ENCODE measurements at regions not wholly inside any gene's neighbourhood (a gene's known extent, or its start where the extent isn't known, plus 50 kb on each side); places are given as distances from the start of the nearest gene placed in this dataset.
"Not testable (repeated sequence)": the region's sequence is repeated elsewhere in the genome, so short reads cannot be mapped to it uniquely, and the experiment has no call there.

DNA sequence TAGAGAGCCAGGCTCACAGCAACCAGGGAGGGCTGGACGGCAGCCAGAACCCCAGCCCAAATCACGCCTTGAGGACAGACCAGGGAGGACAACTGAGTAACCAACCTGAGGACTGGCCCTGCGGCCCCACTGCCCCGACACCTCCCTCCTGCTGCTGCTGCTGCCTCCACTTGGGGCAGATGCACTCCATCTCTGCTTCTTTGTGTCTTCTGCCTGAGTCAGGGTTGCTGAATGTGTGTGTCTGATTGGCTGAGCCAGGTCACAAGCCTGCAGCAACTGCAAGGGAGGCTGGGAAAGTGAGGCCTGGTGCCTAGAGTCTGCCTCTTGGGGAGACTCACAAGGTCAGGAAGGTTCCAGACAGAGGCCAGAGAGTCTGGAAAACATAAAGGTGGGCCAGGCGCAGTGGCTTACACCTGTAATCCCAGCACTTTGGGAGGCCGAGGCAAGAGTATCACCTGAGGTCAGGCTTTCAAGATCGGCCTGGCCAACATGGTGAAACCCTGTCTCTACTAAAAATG lies 83.4 kb downstream of the ZFP36L2 start:
- Histone ChIP-seq H3K27me3 (ENCODE audit: control insufficient read depth, insufficient read depth, low read length) (no peaks in the 10 kb centered on the region), H3K36me3 (ENCODE audit: control insufficient read depth, insufficient read depth, low read length) (no peaks in the 10 kb centered on the region), H3K9ac (no peak overlapping the region), H3K4me2 (ENCODE audit: low read length) (no peak overlapping the region), H3K4me1 (no peaks in the 10 kb centered on the region), H3K79me2 (no peaks in the 10 kb centered on the region), H3K4me3 (ENCODE audit: low read depth, low read length) (no peak overlapping the region), H3K9me3 (ENCODE audit: control insufficient read depth, low read length) (no peaks in the 10 kb centered on the region), H3K27ac (no peak overlapping the region), H2AFZ (no peak overlapping the region)
- TF ChIP-seq, protein P1, sequence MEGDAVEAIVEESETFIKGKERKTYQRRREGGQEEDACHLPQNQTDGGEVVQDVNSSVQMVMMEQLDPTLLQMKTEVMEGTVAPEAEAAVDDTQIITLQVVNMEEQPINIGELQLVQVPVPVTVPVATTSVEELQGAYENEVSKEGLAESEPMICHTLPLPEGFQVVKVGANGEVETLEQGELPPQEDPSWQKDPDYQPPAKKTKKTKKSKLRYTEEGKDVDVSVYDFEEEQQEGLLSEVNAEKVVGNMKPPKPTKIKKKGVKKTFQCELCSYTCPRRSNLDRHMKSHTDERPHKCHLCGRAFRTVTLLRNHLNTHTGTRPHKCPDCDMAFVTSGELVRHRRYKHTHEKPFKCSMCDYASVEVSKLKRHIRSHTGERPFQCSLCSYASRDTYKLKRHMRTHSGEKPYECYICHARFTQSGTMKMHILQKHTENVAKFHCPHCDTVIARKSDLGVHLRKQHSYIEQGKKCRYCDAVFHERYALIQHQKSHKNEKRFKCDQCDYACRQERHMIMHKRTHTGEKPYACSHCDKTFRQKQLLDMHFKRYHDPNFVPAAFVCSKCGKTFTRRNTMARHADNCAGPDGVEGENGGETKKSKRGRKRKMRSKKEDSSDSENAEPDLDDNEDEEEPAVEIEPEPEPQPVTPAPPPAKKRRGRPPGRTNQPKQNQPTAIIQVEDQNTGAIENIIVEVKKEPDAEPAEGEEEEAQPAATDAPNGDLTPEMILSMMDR (IDR thresholded peaks at IDR 0.05): no peak

DNA sequence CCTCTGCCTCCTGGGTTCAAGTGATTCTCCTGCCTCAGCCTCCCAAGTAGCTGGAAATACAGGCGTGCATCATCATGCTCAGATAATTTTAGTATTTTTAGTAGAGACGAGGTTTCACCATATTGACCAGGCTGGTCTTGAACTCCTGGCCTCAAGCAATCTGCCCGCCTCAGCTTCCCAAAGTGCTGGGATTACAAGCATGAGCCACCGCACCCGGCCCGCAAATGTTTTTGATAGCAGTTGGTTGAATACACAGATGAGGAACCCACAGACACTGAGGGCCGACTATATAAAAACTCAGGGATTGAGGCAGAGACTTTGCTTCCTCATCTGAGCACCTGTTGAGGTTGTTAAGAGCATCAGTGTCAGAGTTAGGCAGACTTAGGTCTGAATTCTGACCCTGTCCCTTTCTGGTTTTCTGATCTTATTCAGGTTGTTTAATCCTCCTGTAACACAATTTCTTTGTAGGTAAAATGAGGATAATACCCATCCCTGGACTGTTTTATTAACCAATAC lies 84.7 kb downstream of the ZFP36L2 start:
- not testable (repeated sequence) for H3K9ac ChIP-seq; H3K36me3 ChIP-seq (ENCODE audit: control insufficient read depth, insufficient read depth, low read length); H3K27ac ChIP-seq; H2AFZ ChIP-seq; H3K4me3 ChIP-seq (ENCODE audit: low read depth, low read length); H3K4me1 ChIP-seq; H3K4me2 ChIP-seq (ENCODE audit: low read length); H3K27me3 ChIP-seq (ENCODE audit: control insufficient read depth, insufficient read depth, low read length); H3K9me3 ChIP-seq (ENCODE audit: control insufficient read depth, low read length); H3K79me2 ChIP-seq

DNA sequence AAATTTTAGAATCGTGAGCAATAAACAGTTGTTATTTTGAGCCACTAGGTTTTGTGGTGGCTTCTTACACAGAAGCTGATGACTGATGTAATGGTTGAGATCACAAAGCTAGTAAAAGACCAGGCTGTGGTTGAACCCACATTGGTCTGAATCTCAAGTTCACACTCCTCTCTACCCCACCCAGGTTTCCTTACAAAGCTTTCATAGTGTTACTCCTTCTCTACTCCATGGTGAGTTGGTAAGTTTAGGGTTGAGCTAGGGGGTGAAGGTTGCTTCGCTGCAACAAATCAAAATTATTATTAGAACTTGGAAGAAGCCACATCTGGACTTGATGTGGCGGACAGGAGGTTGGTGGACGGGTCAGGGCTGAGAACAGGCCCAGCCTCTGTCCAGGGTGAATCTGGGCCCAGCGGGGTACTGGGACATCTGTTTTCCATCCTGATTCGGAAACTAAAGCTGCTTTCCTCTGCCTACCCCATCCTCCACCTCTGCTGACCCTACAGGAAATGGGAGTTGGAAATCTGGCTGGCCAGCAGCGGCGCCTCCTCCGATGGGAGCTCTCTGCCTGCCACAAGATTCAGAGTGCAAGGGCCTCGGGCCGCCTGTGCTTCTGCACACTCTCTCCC lies 86.3 kb downstream of the ZFP36L2 start:
- H3K4me3 ChIP-seq (ENCODE audit: low read depth, low read length): no peak overlapping the region
- no peaks in the 10 kb centered on the region for H3K36me3 ChIP-seq (ENCODE audit: control insufficient read depth, insufficient read depth, low read length)
- H3K4me2 ChIP-seq (ENCODE audit: low read length): no peak overlapping the region
- H3K9ac ChIP-seq: no peak overlapping the region
- H2AFZ ChIP-seq: no peak overlapping the region
- TF ChIP-seq, protein P1 (IDR thresholded peaks at IDR 0.05): no peak
- H3K27me3 ChIP-seq (ENCODE audit: control insufficient read depth, insufficient read depth, low read length): no peaks in the 10 kb centered on the region
- no peaks in the 10 kb centered on the region for H3K4me1 ChIP-seq
- H3K79me2 ChIP-seq: no peaks in the 10 kb centered on the region
- no peaks in the 10 kb centered on the region for H3K9me3 ChIP-seq (ENCODE audit: control insufficient read depth, low read length)
- H3K27ac ChIP-seq: no peak overlapping the region

DNA sequence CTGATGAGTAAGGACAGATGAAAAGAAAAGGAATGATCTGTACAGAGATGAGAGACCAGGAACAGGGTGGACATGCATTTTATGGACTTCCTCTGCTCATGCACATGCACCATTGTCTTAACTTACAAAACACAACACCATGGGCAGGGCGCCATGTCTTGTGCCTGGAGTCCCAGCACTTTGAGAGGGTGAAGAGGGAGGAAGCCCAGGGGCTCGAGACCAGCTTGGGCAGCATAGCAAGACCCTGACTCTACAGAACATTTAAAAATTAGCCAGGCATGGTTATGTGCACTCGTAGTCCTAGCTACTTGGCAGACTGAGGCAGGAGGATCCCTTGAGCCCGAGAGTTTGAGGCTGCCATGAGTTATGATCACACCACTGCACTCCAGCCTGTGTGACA lies 86.9 kb downstream of the ZFP36L2 start:
- H3K27me3 ChIP-seq (ENCODE audit: control insufficient read depth, insufficient read depth, low read length): no peaks in the 10 kb centered on the region
- H3K27ac ChIP-seq: no peak overlapping the region
- no peaks in the 10 kb centered on the region for H3K9me3 ChIP-seq (ENCODE audit: control insufficient read depth, low read length)
- no peak overlapping the region for H3K9ac ChIP-seq
- H2AFZ ChIP-seq: no peak overlapping the region
- no peaks in the 10 kb centered on the region for H3K79me2 ChIP-seq
- H3K36me3 ChIP-seq (ENCODE audit: control insufficient read depth, insufficient read depth, low read length): no peaks in the 10 kb centered on the region
- H3K4me3 ChIP-seq (ENCODE audit: low read depth, low read length): no peak overlapping the region
- no peaks in the 10 kb centered on the region for H3K4me1 ChIP-seq
- H3K4me2 ChIP-seq (ENCODE audit: low read length): no peak overlapping the region
- TF ChIP-seq, protein P1 (IDR thresholded peaks at IDR 0.05): no peak

DNA sequence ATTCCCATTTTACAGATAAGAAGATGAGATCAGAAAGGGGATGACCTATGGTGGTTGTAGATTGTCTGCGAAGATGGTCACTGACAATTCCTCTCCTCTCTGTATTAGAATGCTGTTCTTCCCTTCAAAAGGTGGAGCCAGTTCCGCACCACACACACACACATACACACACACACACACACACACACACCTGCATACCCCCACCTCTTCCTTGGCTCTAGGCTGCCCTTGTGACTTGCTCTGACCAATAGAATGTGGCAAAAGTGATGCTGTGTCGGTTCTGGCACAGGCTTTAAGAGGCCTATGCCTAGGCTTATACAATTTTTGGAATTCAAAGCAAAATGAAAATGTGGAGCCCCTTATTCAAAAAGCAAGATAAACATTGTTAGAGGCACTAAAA lies 88.0 kb downstream of the ZFP36L2 start:
- no peaks in the 10 kb centered on the region for H3K4me1 ChIP-seq

More for the DNA sequence above, 88.0 kb downstream of the ZFP36L2 start:
- TF ChIP-seq, protein P1 (IDR thresholded peaks at IDR 0.05): no peak
- H3K79me2 ChIP-seq: no peaks in the 10 kb centered on the region
- no peak overlapping the region for H3K27ac ChIP-seq
- H3K4me2 ChIP-seq (ENCODE audit: low read length): no peak overlapping the region
- H3K36me3 ChIP-seq (ENCODE audit: control insufficient read depth, insufficient read depth, low read length): no peaks in the 10 kb centered on the region
- no peak overlapping the region for H2AFZ ChIP-seq
- no peaks in the 10 kb centered on the region for H3K9me3 ChIP-seq (ENCODE audit: control insufficient read depth, low read length)
- H3K9ac ChIP-seq: no peak overlapping the region
- no peaks in the 10 kb centered on the region for H3K27me3 ChIP-seq (ENCODE audit: control insufficient read depth, insufficient read depth, low read length)
- H3K4me3 ChIP-seq (ENCODE audit: low read depth, low read length): no peak overlapping the region

All from parathyroid adenoma (tissue), 2 donors.